ENCODE measurements at regions not wholly inside any gene's neighbourhood (a gene's known extent, or its start where the extent isn't known, plus 50 kb on each side); places are given as distances from the start of the nearest gene placed in this dataset.
"Not testable (repeated sequence)": the region's sequence is repeated elsewhere in the genome, so short reads cannot be mapped to it uniquely, and the experiment has no call there.

GRCh38 chr19:27802293-27802692 lies 1410.7 kb downstream of the UQCRFS1 start:
- TF ChIP-seq CTCF (IDR thresholded peaks at IDR 0.05; ENCODE audit: low read depth, low read length), result peak; percentile 32
- not testable (repeated sequence) for DNase-seq (ENCODE audit: extremely low read depth, low read depth)

GRCh38 chr19:27796540-27796939 lies 1416.4 kb downstream of the UQCRFS1 start:
- TF ChIP-seq CTCF (IDR thresholded peaks at IDR 0.05; ENCODE audit: low read depth, low read length), result no peak
- DNase-seq (ENCODE audit: extremely low read depth, low read depth), result no peak

GRCh38 chr19:27796073-27796472 lies 1416.9 kb downstream of the UQCRFS1 start:
- DNase-seq (ENCODE audit: extremely low read depth, low read depth), result no peak
- TF ChIP-seq CTCF (IDR thresholded peaks at IDR 0.05; ENCODE audit: low read depth, low read length), result no peak

- no peak for TF ChIP-seq CTCF (IDR thresholded peaks at IDR 0.05; ENCODE audit: low read depth, low read length)
Measured at GRCh38 chr19:27795369-27795768, 1417.6 kb downstream of the UQCRFS1 start.

GRCh38 chr19:27794494-27795042 lies 1418.4 kb downstream of the UQCRFS1 start:
- no peak for DNase-seq (ENCODE audit: extremely low read depth, low read depth)

More at GRCh38 chr19:27795369-27795768, 1417.6 kb downstream of the UQCRFS1 start:
- DNase-seq (ENCODE audit: extremely low read depth, low read depth), result no peak

GRCh38 chr19:27793644-27794493 lies 1419.1 kb downstream of the UQCRFS1 start:
- DNase-seq (ENCODE audit: extremely low read depth, low read depth), result peak; percentile 77
- no peak for TF ChIP-seq CTCF (IDR thresholded peaks at IDR 0.05; ENCODE audit: low read depth, low read length)

More at GRCh38 chr19:27794494-27795042, 1418.4 kb downstream of the UQCRFS1 start:
- no peak for TF ChIP-seq CTCF (IDR thresholded peaks at IDR 0.05; ENCODE audit: low read depth, low read length)

- DNase-seq (ENCODE audit: extremely low read depth, low read depth), result peak; percentile 44
Measured at GRCh38 chr19:27793128-27793643, 1419.8 kb downstream of the UQCRFS1 start.

More at GRCh38 chr19:27793128-27793643, 1419.8 kb downstream of the UQCRFS1 start:
- no peak for TF ChIP-seq CTCF (IDR thresholded peaks at IDR 0.05; ENCODE audit: low read depth, low read length)

All from AG09319 (cell line).